ENCODE measurements at regions not wholly inside any gene's neighbourhood (a gene's known extent, or its start where the extent isn't known, plus 50 kb on each side); places are given as distances from the start of the nearest gene placed in this dataset.

GRCh38 chr22:34814260-34815025 is 251.5 kb upstream of the ISX start:
- TF ChIP-seq CTCF (IDR thresholded peaks at IDR 0.05) = no peak
- no peak for TF ChIP-seq EZH2 (IDR thresholded peaks at IDR 0.05)
- no peak for TF ChIP-seq EZH2phosphoT487 (IDR thresholded peaks at IDR 0.05)
